GM19397 (cell line): ENCODE measurements at regions not wholly inside any gene's neighbourhood (a gene's known extent, or its start where the extent isn't known, plus 50 kb on each side); places are given as distances from the start of the nearest gene placed in this dataset.
"Not testable (repeated sequence)": the region's sequence is repeated elsewhere in the genome, so short reads cannot be mapped to it uniquely, and the experiment has no call there.

Experiments
- ATAC-seq: cut with Tn5 transposase; IDR thresholded peaks from one replicate; pipeline ENCODE4 v1.9.1; 2021; ENCODE audit warnings: mild to moderate bottlenecking, moderate library complexity; ENCODE audit not compliant: unreplicated experiment

DNA sequence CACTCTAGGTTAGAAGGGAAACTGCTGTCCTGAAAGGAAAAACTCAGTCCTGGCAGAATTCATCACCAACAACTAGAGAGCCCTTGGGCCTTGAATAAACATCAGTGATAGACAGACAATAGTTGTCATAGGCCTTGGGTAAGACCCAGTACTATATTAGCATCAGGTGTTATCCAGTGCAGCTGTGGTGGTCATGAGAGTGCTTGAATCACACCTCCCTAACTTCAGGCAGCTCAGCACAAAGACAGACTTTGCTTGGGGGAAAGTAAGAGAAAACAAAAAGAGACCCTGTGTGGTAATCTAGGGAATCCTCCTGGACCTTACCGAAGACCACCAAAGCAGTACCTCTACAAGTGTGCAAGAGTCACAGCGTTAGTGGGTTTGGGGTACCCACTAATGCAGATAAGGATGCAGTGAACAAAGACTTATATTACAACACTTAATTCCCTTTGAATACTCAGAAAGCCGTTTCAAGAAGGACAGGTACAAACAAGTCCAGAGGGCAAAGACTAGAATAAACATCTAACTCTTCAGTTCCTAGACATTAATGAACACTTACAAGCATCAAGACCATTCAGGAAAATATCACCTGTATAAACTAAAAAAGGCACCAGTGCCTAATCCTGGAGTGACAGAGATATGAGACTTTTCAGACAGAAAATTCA lies 332.3 kb upstream of the EPHA3 start:
- no peak for ATAC-seq

DNA sequence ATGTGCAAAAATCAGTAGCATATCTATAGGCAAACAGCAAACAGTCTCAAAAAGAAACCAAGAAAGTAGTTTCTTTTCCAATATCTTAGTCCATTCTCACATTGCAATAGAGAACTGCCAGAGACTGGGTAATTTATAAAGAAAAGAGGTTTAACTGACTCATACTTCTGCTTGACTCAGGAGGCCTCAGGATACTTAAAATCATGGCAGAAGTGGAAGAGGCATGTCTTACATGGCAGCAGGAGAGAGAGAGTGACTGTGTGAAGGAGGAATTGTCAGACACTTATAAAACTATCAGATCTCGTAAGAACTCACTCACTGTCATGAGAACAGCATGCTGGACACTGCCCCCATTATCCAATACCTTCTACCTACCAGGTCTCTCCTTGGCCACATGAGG lies 327.9 kb upstream of the EPHA3 start:
- no peak for ATAC-seq

DNA sequence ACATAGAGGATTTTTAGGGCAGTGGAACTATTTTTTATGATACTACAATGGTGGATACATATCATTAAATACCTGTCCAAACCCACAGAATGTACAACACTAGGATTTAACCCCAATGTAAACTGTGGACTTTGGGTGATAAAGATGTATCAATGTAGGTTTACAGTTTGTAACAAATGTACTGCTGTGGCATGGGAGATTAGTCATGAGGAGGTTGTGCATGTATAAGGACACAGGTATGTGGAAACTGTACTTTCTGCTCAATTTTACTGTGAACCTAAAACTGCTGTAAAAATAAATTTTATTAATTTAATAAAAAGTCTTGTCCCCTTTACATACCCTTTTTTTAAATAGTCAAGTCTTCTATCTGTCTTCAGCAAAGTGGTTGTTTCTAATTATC lies 322.5 kb upstream of the EPHA3 start:
- no peak for ATAC-seq

DNA sequence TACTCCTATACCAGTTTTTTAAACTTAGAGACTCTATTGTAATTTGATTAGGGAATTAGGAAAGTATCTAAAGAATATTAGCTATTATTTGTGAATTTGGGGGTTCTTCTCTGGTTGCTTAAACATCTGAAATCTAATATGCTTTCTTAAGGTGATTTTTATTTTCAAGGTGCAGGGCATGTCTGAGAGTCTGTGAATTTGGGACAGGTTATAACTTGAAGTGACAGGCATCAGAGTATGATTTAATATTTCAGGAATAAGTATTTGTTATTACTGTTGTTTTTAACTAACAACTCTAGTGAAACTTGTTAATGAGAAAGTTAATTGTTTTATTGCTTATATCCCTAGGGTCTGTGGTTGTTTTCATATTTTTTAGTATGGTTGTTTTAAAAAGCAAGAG lies 321.6 kb upstream of the EPHA3 start:
- no peak for ATAC-seq

DNA sequence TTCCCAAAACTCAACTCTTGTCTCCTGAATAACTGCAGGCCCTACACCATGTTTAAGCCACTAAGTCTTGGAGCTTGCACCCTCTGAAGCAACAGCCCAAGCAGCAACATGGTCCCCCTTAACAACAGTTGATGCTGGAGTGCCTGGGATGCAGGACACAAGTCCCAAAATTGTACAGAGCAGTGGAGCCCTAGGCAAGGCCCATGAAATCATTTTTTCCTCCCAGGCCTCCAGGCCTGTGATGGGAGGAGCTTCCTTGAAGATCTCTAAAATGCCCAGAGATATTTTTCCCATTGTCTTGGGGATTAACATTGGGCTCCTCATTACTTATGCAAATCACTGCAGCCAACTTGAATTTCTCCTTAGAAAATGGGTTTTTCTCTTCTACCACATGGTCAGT lies 311.9 kb upstream of the EPHA3 start:
- ATAC-seq: no peak

DNA sequence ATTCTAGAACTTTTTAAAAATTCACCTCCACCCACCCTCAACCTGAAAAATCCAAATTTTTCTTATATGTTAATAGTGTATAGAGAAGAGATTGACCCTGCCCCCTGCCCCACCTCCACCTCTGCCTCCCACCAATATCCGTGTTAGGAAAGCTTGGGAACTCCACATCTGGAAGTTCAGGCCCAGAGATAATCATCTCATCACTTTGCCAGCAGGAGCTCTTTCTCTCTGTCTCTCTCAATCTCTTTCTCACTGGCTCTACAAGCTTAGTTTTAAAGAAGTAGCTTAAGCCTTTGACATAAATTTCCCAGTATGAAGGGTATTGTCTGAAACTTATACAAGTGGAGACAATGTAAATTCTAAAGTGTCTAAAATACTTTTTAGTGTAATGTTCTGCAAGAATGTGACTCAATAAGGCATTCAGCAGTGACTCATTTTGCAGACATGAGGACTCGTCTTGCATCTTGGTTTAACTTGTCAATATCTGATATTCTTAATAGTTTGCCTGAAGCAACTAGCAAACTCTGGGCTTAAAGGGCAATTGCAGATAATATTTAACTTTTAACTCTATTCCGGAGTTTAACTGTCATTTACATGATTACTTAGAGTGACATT lies 299.8 kb upstream of the EPHA3 start:
- no peak for ATAC-seq

DNA sequence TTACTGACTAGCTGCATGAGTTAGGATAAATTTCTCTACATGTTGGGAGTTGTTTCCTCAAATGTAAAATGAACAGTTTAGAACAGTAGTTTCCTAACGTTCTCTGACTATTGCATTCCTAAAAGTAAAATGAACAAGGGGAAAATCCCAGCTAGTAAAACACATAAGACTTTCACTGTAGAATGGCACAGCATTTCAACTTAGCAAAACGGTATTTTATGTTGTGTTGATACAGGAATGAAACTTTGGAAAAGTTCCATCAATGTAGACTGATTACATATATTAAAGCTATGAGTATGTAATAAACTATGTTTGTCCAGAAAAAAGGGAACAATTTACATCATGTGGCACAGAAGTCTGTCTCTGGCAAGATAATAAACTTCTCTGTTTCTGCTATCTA lies 297.4 kb upstream of the EPHA3 start:
- no peak for ATAC-seq

DNA sequence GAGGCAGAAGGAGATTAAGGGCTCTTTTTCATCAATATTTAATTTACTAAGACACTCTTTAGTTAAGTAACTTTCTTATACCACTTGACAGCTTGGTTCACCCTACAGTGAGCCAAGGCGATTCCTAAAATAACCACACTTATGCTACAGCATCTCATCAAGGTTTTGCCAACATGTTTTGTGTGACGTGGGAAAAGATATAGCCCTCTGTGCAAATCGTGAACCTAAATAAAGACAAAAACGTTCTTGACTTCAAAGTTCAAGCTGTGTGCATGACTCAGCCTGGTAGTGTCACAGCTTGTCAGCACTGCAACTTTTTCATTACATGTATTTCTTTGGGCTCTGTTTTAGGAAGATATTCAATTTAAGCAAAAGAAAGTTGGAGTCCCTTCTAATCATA lies 297.0 kb upstream of the EPHA3 start:
- no peak for ATAC-seq

DNA sequence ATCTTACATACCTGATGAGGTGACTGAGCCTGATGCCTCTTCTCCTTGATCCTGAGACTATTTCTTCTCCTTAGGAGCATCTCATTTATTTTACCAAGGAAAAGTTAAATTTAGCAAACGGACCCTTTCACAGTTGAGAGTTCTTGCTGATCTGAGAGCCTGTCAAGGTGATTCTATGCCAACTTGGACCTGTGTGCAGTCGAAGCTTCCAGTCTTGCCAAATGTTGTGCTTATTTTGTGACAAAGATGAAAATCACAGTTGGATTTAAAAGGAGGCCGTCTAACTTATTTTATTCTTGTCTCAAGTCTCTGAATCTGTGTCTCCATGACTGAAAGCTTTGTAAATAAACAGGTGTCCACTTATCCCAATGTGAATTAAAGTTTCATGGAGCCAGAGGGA lies 296.3 kb upstream of the EPHA3 start:
- ATAC-seq: no peak

DNA sequence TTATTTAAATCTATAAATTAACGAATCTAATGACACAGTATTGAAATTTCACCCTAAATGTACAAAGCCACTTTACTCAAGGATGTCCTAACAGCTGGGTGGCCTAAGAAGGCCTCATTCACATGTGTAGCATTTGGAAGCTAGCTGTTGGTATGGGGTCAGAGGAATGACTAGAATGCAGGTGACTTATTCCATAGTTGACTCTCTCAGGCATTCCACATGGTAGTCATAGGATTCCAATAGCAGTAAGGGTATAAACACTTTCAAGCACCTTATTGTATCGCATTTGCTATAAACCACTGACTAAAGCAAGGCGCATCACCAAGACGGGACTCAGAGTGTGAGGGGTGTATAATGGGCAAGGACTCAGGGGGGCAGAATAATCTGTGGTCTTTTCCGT lies 294.8 kb upstream of the EPHA3 start:
- no peak for ATAC-seq

DNA sequence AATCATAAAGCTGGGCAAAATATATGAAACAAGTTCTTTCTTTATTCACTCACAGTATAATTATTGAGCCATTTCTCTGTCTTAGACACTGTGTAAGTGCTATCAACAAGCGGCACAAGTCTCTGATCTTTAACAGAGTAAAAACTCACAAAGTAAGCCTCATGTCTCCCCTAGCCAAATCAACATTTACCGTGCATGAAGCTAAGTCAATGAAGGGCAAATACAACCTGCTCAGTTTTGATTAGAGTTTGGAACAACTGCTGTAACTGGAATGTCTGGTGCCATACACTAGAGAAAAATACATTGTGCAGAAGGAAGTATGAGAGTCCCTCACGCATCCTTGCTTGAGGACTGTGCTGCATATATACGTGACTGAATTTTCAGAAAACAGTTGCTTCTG lies 291.0 kb upstream of the EPHA3 start:
- no peak for ATAC-seq

DNA sequence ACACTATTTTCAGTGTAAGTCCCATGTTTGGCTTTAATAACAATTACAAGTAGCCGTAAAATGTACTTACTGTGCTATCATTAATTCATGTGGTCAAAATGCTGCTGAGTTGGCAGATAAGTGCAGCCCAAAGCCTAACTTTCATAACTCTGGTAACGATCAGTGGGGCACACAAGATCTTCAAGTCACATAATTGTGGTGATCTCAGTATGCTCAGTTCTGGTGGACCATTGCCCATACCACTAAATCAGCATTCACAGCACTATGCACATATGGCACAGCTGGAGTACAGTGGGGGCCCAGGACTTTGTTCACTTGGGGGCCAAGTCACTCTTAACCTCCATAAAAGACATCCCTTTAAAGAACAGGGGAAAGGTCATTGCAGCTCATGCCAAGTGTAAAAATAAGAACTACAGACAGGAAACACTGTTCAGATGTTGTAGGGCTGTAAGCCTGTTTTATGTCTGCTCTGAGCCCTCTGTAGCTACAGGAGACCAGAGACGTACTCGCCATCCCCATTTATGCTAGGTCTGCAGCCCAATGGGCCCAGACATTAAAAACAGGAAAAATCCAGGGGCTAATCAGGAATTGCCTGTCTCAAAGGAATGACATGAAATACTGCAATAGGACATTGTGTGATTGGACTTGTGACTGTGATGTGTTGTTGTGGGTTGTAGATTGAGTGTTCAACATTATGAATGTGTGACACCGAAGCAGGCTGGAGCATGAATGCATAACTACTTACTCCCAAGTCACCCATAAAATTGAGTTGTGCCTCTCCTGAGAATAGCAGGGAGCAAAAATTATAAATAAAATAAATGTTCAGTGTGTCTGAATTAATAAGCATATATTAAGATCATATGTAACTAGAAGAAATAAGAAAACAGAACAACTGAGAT lies 282.5 kb upstream of the EPHA3 start:
- no peak for ATAC-seq

DNA sequence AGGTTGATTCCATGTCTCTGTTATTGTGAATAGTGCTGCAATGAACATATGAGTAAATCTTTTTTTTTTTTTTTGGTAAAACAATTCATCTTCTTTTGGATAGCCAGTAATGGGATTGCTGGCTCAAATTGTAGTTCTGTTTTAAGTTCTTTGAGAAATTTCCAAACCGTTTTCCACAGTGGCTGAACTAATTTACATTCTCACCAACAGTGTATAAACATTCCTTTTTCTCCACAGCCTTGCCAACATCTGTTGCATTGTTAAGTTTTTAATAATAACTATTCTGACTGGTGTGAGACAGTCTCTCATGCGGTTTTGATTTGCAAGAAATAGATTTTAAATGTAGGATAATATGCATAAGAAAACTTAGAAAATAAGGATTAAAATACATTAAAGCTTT lies 279.0 kb upstream of the EPHA3 start:
- ATAC-seq: no peak

DNA sequence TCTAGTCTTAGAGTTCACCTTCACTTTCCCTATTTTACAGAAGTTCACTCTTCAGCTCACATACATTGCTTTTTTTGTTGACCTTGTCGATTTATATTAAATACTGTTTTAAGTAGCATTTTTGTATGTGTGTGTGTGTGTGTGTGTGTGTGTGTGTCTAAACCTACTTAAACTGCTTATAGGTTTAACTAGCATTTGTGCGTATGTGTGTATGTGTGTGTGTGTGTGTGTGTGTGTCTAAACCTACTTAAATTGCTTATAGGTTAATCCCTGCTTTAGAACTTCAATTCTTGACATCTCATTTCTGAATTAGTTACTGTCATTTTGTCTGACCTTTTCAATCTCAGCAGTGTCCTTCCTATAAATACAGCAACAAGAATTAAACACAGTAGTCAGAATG lies 254.8 kb upstream of the EPHA3 start:
- ATAC-seq: no peak

DNA sequence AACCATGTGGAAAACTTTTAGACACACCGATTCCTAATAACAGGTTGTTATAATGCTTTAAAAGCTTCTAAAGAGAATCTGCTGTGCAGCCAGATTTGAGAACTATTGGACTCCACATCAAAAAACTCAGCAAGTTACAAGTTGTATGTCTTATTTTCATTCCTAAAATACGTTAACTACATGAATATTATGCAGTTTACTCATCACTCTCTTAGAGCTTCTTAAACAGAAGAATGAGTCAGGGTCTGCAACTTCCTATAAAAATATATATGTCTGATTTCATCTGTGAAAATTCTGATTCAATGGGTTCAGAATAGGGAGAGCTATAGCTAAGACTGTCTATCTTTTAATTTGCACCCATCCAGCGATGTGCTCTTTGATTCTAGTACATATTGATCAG lies 244.2 kb upstream of the EPHA3 start:
- no peak for ATAC-seq

DNA sequence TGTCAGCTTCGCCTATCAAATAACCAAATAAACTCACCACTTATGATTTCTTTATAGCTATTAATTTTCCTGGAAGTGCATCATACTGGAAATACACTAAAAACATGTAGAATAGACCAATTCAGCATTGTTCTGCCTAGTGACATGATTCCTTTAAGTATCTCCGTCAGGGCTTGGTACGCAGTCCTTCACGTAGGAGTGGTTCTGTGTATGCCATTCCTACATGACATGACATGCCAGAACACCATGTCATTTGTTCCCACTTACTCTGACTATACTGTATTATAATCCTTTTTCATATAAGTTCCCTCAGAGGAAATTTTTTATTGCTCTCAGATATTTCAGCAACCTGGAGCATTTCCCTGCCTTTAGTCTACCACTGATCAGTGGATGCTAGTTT lies 230.7 kb upstream of the EPHA3 start:
- ATAC-seq: no peak

DNA sequence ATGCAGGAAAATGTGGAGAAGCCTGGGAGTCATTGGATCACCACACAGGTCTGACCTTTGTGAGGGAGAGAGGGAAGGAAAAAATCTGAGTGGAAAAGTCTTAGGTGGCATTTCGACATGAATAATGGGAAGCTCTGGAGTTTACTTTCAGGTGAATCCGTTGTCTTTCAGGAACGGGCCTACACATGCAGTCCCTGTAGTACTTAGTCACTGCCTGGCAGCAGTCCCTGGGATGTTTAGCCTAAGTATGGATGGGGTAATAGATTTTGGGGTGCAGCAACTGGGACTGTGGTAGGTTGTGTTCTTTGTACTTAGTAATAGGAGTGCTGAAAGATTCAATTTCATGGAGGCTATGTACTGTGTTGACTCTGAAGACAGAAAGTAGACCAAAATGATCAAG lies 227.5 kb upstream of the EPHA3 start:
- ATAC-seq: no peak

DNA sequence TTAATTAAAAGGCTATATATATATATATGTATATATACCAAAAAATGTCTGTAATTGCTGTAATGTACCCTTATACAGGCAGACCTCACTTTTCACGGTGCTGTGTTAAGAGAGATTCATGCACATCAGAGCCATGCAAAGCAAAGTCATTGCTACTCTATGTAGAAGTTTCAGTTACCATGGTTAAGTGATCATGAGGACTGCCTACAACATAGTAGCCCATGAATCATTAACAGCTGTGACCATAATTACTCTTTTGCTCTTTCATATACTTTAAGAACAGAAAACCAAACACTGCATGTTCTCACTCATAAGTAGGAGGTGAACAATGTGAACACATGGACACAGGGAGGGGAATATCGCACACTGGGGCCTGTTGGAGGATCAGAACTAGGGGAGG lies 225.3 kb upstream of the EPHA3 start:
- peak; percentile 98 for ATAC-seq

DNA sequence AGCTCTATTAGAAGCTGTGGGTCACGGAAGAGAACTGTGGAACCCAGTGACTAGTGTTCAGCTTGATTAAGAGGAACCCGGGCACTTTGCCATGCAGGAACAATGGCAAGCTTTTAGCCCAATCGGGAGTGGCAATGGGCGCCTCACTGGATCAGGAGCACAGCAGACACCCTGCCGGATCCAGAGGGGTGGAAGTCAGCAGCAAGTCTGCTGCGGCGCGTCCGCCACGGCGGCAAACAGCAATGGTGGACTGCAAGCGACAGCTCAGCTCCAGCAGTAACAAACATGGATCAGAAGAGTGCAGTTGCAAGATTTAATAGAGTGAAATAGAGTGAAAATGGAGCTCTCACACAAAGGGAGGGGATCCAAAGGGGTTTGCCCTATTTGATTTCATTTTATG lies 220.8 kb upstream of the EPHA3 start:
- not testable (repeated sequence) for ATAC-seq

DNA sequence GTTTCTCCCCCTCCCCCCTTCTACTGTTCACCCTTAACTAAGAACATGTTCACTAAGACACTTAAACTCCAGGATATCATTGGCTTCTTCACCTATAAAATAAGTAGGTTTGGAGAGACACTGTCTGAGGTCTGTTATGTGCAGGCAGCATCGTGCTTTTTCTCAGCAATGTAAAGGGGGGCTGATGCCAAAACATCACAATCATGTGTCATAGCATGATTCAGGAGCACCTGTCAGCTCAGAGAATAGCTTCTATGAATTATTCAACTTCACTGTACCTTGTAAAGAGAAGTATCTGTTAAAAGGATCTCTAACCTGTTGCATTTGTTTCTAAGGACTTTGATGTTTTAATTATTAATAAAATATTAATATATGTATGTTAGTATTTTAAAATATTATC lies 211.4 kb upstream of the EPHA3 start:
- ATAC-seq: no peak

DNA sequence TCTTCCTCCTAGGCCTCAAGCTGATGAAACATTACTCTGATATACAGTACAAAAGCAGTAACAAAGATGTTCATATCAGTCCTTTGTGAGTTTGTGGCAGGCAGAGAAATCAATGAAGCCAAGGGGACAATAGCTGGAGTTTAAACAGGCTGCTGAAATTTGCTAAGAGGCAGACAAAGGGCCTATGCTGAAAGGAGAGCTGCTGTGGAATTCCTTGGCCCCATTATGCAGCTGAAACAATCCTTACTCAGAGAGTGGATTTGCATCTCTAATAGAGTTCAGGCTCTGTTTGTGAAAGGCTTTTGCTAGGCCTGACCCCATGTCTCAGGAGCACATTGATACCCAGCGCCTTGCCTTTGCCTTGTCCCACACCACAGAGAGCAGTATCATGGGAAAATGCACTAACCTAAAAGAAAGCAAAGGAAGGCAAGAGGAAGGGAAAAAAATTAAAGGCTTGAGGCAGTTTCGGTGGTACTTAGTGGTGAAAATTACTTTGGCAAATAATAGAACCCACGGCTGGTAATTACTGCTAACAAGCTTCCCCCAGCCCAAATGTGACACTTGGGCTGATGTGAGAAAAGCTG lies 195.0 kb upstream of the EPHA3 start:
- ATAC-seq: no peak

DNA sequence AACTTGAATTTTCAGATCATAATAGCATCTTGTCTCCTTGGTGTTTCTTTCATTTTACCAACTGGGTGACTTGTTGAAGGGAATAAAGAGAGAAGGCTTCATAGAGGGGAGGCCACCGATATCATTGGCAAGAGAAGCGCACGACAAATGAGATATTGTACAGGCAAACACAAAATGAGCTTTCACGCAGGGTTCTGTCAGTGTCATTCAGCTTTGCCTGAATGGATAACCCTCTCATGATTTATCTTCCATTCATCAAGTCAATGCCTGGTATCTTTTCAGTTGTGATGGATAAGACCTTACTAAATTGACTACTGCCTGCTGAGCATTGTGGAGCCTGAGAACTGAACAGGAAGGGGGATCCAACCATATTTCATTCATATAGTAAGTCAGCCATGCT lies 188.6 kb upstream of the EPHA3 start:
- no peak for ATAC-seq
